EL (cell line): ENCODE measurements at regions not wholly inside any gene's neighbourhood (a gene's known extent, or its start where the extent isn't known, plus 50 kb on each side); places are given as distances from the start of the nearest gene placed in this dataset.

ENCODE experiments used
- DNase-seq: peaks from one replicate; pipeline ENCODE4 v3.0.0-alpha.2; 2016

GRCh38 chr21:39052718-39053117 lies 130.5 kb downstream of the PSMG1 start:
- no peak for DNase-seq

GRCh38 chr21:39051588-39051949 lies 131.7 kb downstream of the PSMG1 start:
- DNase-seq, result peak; percentile 89

DNA sequence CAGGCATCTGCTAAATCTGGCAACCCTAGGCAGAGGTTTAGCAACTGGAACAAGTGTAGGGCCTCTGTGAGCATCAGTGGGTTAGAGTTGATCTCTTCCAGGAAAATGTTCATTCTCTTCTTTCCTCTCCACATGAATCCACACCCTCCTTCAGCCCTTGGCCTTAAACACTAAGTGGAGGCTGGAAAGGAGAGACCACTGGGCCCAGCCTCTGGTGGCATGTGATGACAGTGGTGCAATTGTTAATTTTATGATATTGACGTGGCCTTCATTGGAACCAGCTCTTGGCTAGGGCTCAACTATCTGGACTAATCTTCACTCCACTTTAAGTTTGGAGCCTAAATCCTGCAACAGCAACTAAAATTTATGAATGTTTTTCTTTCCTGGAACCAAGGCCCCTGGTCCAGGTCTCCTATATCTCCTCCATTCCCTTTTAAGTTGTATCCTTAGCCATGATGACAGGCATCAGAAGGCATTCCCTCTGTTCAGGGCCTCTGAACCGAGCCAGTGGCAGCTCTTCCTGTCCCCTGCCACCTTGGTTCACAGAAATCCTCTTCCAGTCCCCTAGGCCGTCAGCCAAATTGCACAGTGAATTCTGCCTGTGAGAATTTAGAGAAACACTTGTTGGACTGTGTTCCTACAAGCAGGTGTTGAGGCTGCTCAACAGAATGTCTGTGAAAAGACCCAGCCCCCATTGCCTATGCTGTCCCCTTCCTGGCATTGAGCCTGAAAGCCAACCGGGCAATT lies 132.2 kb downstream of the PSMG1 start:
- DNase-seq, result peak; percentile 3

DNA sequence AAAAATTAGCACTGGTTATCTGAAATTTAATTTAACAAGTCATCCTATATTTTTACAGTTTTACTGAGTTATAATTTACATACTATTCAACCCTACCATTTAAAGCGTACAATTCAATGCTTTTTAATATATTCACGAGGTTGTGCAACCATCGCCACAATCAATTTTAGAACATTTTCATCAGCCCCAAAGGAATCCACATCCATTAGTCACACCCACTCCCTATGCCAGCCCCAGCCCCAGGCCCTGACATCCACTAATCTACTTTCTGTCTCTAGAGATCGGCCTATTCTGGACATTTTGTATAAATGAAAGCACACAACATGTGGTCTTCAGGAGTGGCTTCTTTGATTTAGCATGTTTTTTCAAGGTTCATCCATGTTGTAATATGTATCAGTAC lies 134.7 kb downstream of the PSMG1 start:
- DNase-seq, result peak; percentile 87

- peak; percentile 57 for DNase-seq
These were observed 135.2 kb downstream of the PSMG1 start for GRCh38 chr21:39048064-39048463.

GRCh38 chr21:39047046-39047445 lies 136.2 kb downstream of the PSMG1 start:
- DNase-seq, result no peak

DNA sequence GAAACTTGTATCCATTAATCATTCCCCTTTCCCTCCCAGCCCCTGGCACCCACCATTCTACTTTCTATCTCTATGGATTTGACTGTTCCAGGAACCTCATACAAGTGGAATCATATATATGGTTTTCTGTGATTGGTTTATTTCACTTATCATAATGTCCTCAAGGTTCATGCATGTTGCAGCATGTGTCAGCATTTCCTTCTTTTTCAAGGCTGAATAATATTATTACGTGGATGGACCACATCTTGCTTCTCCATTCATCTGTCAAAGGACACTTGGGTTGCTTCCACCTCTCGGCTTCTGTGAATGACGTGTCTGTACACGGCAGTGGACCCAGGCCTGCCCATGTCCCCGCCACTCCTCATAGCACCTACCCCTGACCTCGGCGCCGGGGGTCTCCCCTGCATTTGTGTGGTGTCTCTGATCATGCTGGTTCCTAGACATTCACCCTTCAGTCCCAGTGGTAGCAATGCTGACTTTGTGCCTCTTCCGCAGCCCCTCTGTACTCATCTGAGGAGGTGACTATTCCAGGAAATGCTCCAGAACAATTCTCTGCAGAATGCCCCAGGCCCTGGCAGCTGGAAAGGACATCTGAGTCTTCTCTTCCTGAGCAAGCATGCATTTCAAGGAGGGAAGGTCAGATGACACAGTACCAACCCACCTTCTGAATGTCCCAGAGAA lies 136.9 kb downstream of the PSMG1 start:
- DNase-seq, result no peak

DNA sequence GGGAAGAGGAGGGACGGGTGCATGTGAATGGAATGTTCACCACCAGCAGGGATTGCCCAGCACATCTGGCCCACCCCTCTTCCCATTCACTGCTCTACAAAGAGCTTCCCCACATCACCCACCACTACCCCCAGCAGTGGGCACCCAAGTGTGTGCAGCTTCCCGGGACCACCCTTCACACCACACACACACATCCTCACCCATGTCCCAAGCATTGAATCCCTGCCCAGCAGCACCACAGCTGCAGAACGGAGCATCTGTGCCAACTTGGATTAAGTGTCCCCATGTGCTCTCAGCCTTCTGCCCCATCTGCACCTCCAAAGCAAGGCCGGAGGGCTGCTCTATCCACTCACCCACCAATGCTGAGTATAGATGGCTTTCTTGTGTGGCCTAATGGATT lies 141.4 kb downstream of the PSMG1 start:
- no peak for DNase-seq

- DNase-seq, result no peak
These were observed 142.6 kb downstream of the PSMG1 start for GRCh38 chr21:39040494-39041110.

DNA sequence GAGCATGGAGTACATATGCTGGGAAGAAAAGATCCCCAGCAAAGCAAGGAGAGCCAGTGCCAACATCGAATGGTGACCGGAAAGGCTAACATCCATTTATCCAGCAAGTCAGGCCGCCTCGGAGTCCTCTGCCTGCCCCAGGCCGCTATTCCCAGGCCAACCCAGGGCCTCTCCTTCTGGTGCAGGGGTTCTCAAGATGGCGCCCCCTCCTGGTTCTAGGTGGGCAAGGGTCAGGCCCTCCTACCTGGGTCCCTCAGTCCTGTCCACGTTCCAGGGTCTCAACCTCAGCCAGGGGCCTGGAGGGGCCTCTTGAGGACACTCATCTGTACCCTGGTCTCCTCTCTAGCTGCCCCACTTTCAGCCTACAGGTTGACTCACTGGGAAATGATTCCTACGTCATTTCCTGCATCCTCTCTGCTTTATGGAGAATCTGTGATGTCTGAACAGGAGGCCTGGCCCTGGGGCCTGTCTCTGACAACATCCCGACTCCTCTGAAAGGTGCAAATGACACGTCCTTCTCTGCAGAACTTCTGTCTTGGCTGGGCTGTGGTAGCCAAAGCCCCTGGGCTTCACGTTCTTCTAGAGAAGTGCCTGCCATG lies 145.3 kb downstream of the PSMG1 start:
- DNase-seq, result peak; percentile 53

GRCh38 chr21:39036581-39036980 lies 146.7 kb downstream of the PSMG1 start:
- no peak for DNase-seq

DNA sequence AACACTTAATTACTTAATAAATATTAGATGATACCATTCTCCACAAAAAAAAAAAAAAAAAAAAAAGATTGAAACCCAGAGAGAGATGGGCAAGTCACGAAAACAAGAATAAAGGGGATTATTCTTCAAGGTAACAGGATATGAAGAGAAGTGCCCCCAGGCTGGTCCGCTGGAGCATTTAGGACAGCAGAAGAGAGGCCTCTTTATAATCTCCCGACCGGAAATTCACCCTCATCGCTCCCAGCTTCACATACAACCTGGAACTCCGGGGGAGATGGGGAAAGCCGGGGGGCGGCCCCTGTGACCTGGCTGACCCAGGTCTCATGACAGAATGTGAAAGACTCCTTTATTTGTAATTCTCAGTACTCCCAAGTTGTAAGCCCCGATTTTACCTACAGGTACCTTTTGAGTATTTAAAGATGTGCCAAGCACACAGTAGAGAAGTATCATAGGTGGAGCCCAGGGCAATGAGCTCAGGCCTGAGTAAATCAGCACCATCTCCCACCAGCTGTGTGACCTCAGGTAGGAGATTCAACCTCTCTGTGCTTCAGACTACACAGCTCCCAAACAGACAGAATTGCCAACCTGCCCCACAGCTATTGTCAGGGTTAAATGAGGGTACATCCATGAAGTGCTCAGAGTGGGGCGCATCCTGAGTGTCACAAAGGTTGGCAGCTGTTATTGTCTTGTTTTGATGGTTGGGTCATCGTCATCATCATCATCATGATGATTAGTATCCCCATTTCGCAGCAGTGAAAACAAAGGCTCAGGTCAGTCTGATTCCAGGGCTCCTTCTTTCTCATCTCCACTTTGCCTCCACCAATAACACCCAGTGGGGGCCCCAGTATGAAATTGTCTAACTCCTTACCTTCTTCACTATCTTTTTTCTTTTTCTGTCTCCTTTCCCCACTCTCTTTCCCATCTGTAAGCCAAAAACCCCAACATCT lies 148.4 kb downstream of the PSMG1 start:
- no peak for DNase-seq

GRCh38 chr21:39033878-39034589 lies 149.2 kb downstream of the PSMG1 start:
- DNase-seq, result no peak

DNA sequence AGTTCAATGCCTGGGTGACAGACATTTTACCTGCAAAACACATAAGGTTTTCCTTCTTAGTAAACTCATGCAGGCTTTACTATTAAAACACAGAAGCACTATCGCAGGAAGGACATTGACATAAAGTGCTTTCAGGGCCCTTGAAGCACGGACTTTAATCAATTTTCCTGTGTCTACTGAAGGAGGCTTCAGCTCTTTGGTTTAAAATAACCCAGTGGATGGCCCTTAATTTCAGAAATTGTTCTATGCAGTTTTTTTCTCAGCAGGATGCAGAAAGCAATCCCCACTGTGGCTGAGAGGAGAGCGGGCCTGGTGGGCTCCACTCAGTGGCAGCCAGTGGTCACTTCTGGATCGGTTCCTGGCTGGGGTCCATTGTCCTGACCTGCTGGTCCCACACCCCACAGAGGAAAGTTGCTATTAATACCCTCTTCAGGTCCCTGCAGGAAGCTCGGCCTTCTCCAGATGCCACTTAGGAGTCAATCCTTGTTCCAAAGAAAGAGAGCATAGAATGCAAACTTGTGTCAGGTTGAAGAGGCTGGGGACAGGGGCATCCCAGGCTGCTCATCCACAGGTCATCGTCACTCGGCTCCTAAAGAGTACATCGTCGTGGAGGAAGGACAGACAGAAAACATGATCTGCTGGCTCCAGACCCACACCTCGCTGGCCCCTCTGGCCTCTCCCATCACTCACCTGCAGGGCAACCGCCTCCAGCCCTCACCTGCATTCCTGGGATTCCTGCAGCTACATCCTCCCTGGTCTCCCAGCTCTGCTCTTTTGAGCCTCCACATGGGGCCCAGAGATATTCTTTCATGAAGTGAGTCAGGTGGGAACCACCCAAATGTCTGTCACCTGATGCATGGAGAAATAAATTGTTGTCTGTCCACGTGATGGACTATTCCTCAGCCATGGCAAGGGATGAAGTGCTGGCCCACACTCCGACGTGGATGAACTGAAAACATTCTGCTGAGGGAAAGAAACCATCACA lies 153.1 kb downstream of the PSMG1 start:
- DNase-seq, result no peak

- peak; percentile 52 for DNase-seq
These were observed 154.0 kb downstream of the PSMG1 start for GRCh38 chr21:39029086-39029755.

- no peak for DNase-seq
These were observed 158.1 kb downstream of the PSMG1 start for GRCh38 chr21:39025198-39025597.

- DNase-seq, result no peak
These were observed 158.7 kb downstream of the PSMG1 start for GRCh38 chr21:39024538-39024937.

GRCh38 chr21:39022863-39023693 lies 160.2 kb downstream of the PSMG1 start:
- peak; percentile 64 for DNase-seq

- no peak for DNase-seq
These were observed 160.8 kb downstream of the PSMG1 start for GRCh38 chr21:39022466-39022862.
